Keratinocyte (primary cell): ENCODE measurements at regions not wholly inside any gene's neighbourhood (a gene's known extent, or its start where the extent isn't known, plus 50 kb on each side); places are given as distances from the start of the nearest gene placed in this dataset.
A peak's percentile ranks its signal among the peaks of the same experiment; 100 is the strongest.

Experiments used
- DNase-seq: peaks from one replicate; pipeline ENCODE4 v3.0.0-alpha.2; 2011; ENCODE audit warnings: low read depth, missing footprints, low spot score
- FAIRE-seq: peaks from 2 replicates; lab custom pipeline; 2011; peaks lifted over from hg19 to GRCh38; lab: Jason Lieb, UNC
- H2AFZ ChIP-seq: 2 replicates; pipeline ENCODE4 v1.6.0; 2012; ENCODE audit warnings: low read length, control low read depth, inconsistent platforms; ENCODE audit not compliant: control insufficient read depth
- H3K27ac ChIP-seq: 2 replicates; pipeline ENCODE4 v1.5.1; 2011; ENCODE audit warnings: low read length; ENCODE audit not compliant: control insufficient read depth, insufficient read depth
- H3K27me3 ChIP-seq: 3 replicates; pipeline ENCODE4 v1.6.0; 2011; ENCODE audit warnings: low read length; ENCODE audit not compliant: control insufficient read depth, insufficient read depth; ENCODE audit errors: extremely low read depth
- H3K36me3 ChIP-seq, 2 experiments: 2 replicates in 1 of 2; 3 replicates in 1 of 2; pipeline ENCODE4 v1.5.1; 2011; ENCODE audit warnings: low read length in 2 of 2, mild to moderate bottlenecking in 1 of 2; ENCODE audit not compliant: control insufficient read depth in 2 of 2, insufficient read depth in 2 of 2; ENCODE audit errors: extremely low read depth in 1 of 2
- H3K4me1 ChIP-seq: 3 replicates; pipeline ENCODE4 v1.5.1; 2011; ENCODE audit warnings: low read length; ENCODE audit not compliant: control insufficient read depth, insufficient read depth; ENCODE audit errors: extremely low read depth
- H3K4me2 ChIP-seq: 3 replicates; pipeline ENCODE4 v1.6.0; 2011; ENCODE audit warnings: low read depth, low read length; ENCODE audit not compliant: control insufficient read depth, insufficient read depth; ENCODE audit errors: extremely low read depth
- H3K4me3 ChIP-seq, 3 experiments: fragments of 200-600 bp in 1 of 3; sonication (generic) in 1 of 3; 2 replicates in 2 of 3; 3 replicates in 1 of 3; pipeline ENCODE4 v1.5.1; 2011 to 2016; ENCODE audit warnings: low read length in 3 of 3, mild to moderate bottlenecking in 3 of 3, control low read depth in 2 of 3, inconsistent platforms in 1 of 3, low read depth in 1 of 3, mixed read lengths in 1 of 3, mixed run types in 1 of 3, moderate library complexity in 1 of 3; ENCODE audit not compliant: control insufficient read depth in 2 of 3, insufficient read depth in 2 of 3; ENCODE audit errors: extremely low read depth in 1 of 3
- H3K79me2 ChIP-seq: 2 replicates; pipeline ENCODE4 v1.6.0; 2012; ENCODE audit warnings: low read length; ENCODE audit not compliant: control insufficient read depth, insufficient read depth
- H3K9ac ChIP-seq: 3 replicates; pipeline ENCODE4 v1.6.0; 2011; ENCODE audit warnings: low read length; ENCODE audit not compliant: control insufficient read depth, insufficient read depth; ENCODE audit errors: extremely low read depth
- H3K9me1 ChIP-seq: 3 replicates; pipeline ENCODE4 v1.6.0; 2011; ENCODE audit warnings: low read length; ENCODE audit not compliant: control insufficient read depth, insufficient read depth; ENCODE audit errors: extremely low read depth
- H3K9me3 ChIP-seq: 2 replicates; pipeline ENCODE4 v1.5.1; 2012; ENCODE audit warnings: low read depth, low read length; ENCODE audit not compliant: control insufficient read depth
- H4K20me1 ChIP-seq: 3 replicates; pipeline ENCODE4 v1.6.0; 2011; ENCODE audit warnings: low read length; ENCODE audit not compliant: control insufficient read depth, insufficient read depth; ENCODE audit errors: extremely low read depth
- CTCF ChIP-seq, 3 experiments: IDR thresholded peaks in 1 of 3; conservative IDR thresholded peaks in 1 of 3; optimal IDR thresholded peaks in 1 of 3; 2 replicates in 2 of 3; 3 replicates in 1 of 3; pipeline versions ENCODE3 to v1.5.1; 2011; ENCODE audit warnings: low read length in 3 of 3, mild to moderate bottlenecking in 3 of 3, moderate library complexity in 2 of 3, control low read depth in 1 of 3, inconsistent platforms in 1 of 3; ENCODE audit not compliant: insufficient read depth in 2 of 3; ENCODE audit errors: extremely low read depth in 1 of 3
- EZH2 ChIP-seq: IDR thresholded peaks from one replicate; pipeline ENCODE4 v1.6.1; 2012; ENCODE audit warnings: inconsistent platforms, mild to moderate bottlenecking, low read length, moderate library complexity
- dilution Hi-C: fragments of 300-500 bp; cut with MboI; formaldehyde crosslinking; loops from one replicate; pipeline ENCODE4 v1.7.0; 2020; ENCODE audit warnings: low sequenced_read_pairs; ENCODE audit not compliant: extremely low pct_ligation_motif_present

- H3K36me3 ChIP-seq: no peaks in the 10 kb centered on the region
- H3K9ac ChIP-seq: no peak overlapping the region
- H2AFZ ChIP-seq: no peak overlapping the region
- DNase-seq (no peak), FAIRE-seq (peak; percentile 23)
- TF ChIP-seq CTCF (optimal IDR thresholded peaks at IDR 0.05 in 1 of 3, IDR thresholded peaks at IDR 0.05 in 1 of 3, conservative IDR thresholded peaks at IDR 0.05 in 1 of 3; ENCODE audit: extremely low read depth in 1 of 3, insufficient read depth in 2 of 3, low read length in 3 of 3) (no peak), EZH2 (no peak)
- H3K9me3 ChIP-seq: no peaks in the 10 kb centered on the region
- no peaks in the 10 kb centered on the region for H4K20me1 ChIP-seq
- H3K9me1 ChIP-seq: no peaks in the 10 kb centered on the region
- no peaks in the 10 kb centered on the region for H3K27me3 ChIP-seq
- H3K79me2 ChIP-seq: no peaks in the 10 kb centered on the region
- H3K27ac ChIP-seq: no peak overlapping the region
- H3K4me2 ChIP-seq: no peak overlapping the region
- H3K4me3 ChIP-seq: no peak overlapping the region
- dilution Hi-C loops: no loop called here
- no peaks in the 10 kb centered on the region for H3K4me1 ChIP-seq
These were observed 256.5 kb upstream of the ZNF608 start for GRCh38 chr5:125002727-125003598.

GRCh38 chr5:125004009-125004408 is 257.6 kb upstream of the ZNF608 start:
- no peak overlapping the region for H3K4me2 ChIP-seq
- H3K79me2 ChIP-seq: no peaks in the 10 kb centered on the region
- DNase-seq: no peak
- no peak overlapping the region for H2AFZ ChIP-seq
- H3K9ac ChIP-seq: no peak overlapping the region
- no peak for TF ChIP-seq CTCF (optimal IDR thresholded peaks at IDR 0.05 in 1 of 3, IDR thresholded peaks at IDR 0.05 in 1 of 3, conservative IDR thresholded peaks at IDR 0.05 in 1 of 3; ENCODE audit: extremely low read depth in 1 of 3, insufficient read depth in 2 of 3, low read length in 3 of 3)
- TF ChIP-seq EZH2: no peak
- no peaks in the 10 kb centered on the region for H3K9me3 ChIP-seq
- no peaks in the 10 kb centered on the region for H3K36me3 ChIP-seq
- H3K9me1 ChIP-seq: no peaks in the 10 kb centered on the region
- H3K4me1 ChIP-seq: no peaks in the 10 kb centered on the region
- FAIRE-seq: no peak
- H3K27ac ChIP-seq: no peak overlapping the region
- H3K4me3 ChIP-seq: no peak overlapping the region
- H3K27me3 ChIP-seq: no peaks in the 10 kb centered on the region
- no peaks in the 10 kb centered on the region for H4K20me1 ChIP-seq
- dilution Hi-C loops: no loop called here
